AG04450 (cell line): ENCODE measurements at regions not wholly inside any gene's neighbourhood (a gene's known extent, or its start where the extent isn't known, plus 50 kb on each side); places are given as distances from the start of the nearest gene placed in this dataset.

Experiments
- CTCF ChIA-PET: fragments of 300-600, 350-600 bp; formaldehyde crosslinking; extraction: SDS; loops from one replicate; lab custom pipeline; 2022; ENCODE audit warnings: antibody characterized with exemption, inconsistent platforms; lab: Charles Lee
- POLR2A ChIA-PET: fragments of 350-600 bp; formaldehyde crosslinking; extraction: SDS; loops from one replicate; lab custom pipeline; 2021; ENCODE audit warnings: antibody characterized with exemption, inconsistent platforms; lab: Yijun Ruan, JAX
- DNase-seq: peaks from one replicate; pipeline ENCODE4 v3.0.0-alpha.2; 2011; ENCODE audit warnings: low read depth, low spot score
- H3K27ac ChIP-seq: one replicate; pipeline ENCODE4 v1.5.1; 2012; ENCODE audit warnings: low read depth, low read length, control low read depth
- H3K27me3 ChIP-seq: one replicate; pipeline ENCODE4 v1.6.0; 2012; ENCODE audit warnings: low read length; ENCODE audit not compliant: control insufficient read depth, insufficient read depth
- H3K4me3 ChIP-seq: 2 replicates; pipeline ENCODE4 v1.5.1; 2011; ENCODE audit warnings: mild to moderate bottlenecking, low read depth, low read length, control low read depth
- H3K9me3 ChIP-seq: 2 replicates; pipeline ENCODE4 v1.5.1; 2012; ENCODE audit warnings: low read length; ENCODE audit not compliant: control insufficient read depth, insufficient read depth
- TF ChIP-seq, protein P1 (sequence below): IDR thresholded peaks from 2 replicates; pipeline ENCODE4 v1.5.1; 2011; ENCODE audit warnings: low read depth, low read length, control low read depth, inconsistent platforms

DNA sequence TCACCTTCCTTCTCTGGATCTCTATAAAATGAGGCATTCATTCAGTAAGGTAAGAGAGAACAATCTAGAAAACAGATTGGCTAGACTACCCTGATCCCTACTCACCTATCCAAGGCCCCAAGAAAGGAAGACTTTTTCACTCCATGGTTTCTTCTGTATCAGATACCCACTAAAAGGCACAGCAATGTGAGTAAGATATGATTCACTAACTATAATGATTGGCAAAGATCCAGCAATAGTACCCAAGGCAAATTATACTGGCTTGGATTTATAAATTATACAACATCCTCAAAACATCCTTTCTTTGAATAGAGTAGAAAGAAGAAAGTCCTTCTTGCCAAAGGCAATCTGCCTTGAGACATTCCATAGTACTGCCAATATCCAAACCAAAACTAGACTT lies 1432.0 kb upstream of the GOT2 start:
- peaks cover 15% of the 10 kb centered on the region for H3K9me3 ChIP-seq
- no peak for DNase-seq
- ChIA-PET CTCF (no interaction called here), POLR2A (no interaction called here)
- no peaks in the 10 kb centered on the region for H3K27me3 ChIP-seq
- H3K27ac ChIP-seq, result no peak overlapping the region
- TF ChIP-seq, protein P1, sequence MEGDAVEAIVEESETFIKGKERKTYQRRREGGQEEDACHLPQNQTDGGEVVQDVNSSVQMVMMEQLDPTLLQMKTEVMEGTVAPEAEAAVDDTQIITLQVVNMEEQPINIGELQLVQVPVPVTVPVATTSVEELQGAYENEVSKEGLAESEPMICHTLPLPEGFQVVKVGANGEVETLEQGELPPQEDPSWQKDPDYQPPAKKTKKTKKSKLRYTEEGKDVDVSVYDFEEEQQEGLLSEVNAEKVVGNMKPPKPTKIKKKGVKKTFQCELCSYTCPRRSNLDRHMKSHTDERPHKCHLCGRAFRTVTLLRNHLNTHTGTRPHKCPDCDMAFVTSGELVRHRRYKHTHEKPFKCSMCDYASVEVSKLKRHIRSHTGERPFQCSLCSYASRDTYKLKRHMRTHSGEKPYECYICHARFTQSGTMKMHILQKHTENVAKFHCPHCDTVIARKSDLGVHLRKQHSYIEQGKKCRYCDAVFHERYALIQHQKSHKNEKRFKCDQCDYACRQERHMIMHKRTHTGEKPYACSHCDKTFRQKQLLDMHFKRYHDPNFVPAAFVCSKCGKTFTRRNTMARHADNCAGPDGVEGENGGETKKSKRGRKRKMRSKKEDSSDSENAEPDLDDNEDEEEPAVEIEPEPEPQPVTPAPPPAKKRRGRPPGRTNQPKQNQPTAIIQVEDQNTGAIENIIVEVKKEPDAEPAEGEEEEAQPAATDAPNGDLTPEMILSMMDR, result no peak
- H3K4me3 ChIP-seq, result no peak overlapping the region

- Histone ChIP-seq H3K27me3 (no peaks in the 10 kb centered on the region), H3K27ac (no peak overlapping the region), H3K9me3 (no peaks in the 10 kb centered on the region), H3K4me3 (no peak overlapping the region)
- TF ChIP-seq, protein P1, result no peak
- no peak for DNase-seq
- CTCF ChIA-PET, result no interaction called here
- POLR2A ChIA-PET, result no interaction called here
These were observed 1417.9 kb upstream of the GOT2 start for GRCh38 chr16:60151987-60152386.

- ChIA-PET POLR2A (no interaction called here), CTCF (no interaction called here)
- TF ChIP-seq, protein P1, result no peak
- DNase-seq, result no peak
- Histone ChIP-seq H3K27ac (no peak overlapping the region), H3K27me3 (no peaks in the 10 kb centered on the region), H3K4me3 (no peak overlapping the region), H3K9me3 (no peaks in the 10 kb centered on the region)
These were observed 1416.8 kb upstream of the GOT2 start for GRCh38 chr16:60150907-60151306.

DNA sequence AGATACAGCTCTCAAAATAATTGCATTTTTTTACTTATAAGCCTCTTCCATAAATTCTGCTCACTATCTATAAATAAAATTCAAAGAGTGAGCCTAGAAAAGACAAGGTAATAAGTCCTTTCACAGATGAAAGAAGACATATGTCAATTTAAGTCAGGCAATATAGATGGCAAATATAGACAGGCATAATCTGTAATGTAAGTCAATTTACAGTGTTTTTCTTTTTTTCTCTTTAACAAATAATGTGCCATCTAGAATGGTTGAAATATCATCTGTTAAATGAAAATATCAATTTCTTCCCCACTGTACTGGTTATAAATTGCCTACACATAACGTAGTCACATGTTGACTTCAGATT lies 1409.2 kb upstream of the GOT2 start:
- TF ChIP-seq, protein P1, result no peak
- CTCF ChIA-PET, result no interaction called here
- POLR2A ChIA-PET, result no interaction called here
- DNase-seq, result no peak
- Histone ChIP-seq H3K27ac (no peak overlapping the region), H3K27me3 (no peaks in the 10 kb centered on the region), H3K9me3 (peaks cover 14% of the 10 kb centered on the region), H3K4me3 (no peak overlapping the region)

- DNase-seq, result no peak
- POLR2A ChIA-PET, result no interaction called here
These were observed 1408.7 kb upstream of the GOT2 start for GRCh38 chr16:60142619-60143347.

More at GRCh38 chr16:60142619-60143347, 1408.7 kb upstream of the GOT2 start:
- CTCF ChIA-PET, result no interaction called here
- Histone ChIP-seq H3K27me3 (no peaks in the 10 kb centered on the region), H3K27ac (no peak overlapping the region), H3K4me3 (no peak overlapping the region), H3K9me3 (peaks cover 14% of the 10 kb centered on the region)
- TF ChIP-seq, protein P1, result no peak
